Liver (tissue), 8 donors: ENCODE measurements at regions not wholly inside any gene's neighbourhood (a gene's known extent, or its start where the extent isn't known, plus 50 kb on each side); places are given as distances from the start of the nearest gene placed in this dataset.

Experiments
- DNase-seq: peaks from one replicate; pipeline ENCODE4 v3.0.0-alpha.2; 2017; ENCODE audit warnings: low spot score
- H3K27ac ChIP-seq, 2 donors: one replicate each; pipeline ENCODE4 v1.7.0; 2013; ENCODE audit warnings: inconsistent platforms in 2 of 2, low read length in 2 of 2, control low read depth in 1 of 2, low read depth in 1 of 2, mild to moderate bottlenecking in 1 of 2
- H3K27me3 ChIP-seq, 4 donors: one replicate each; pipeline versions ENCODE4 v1.6.1 to v1.7.0; 2013; ENCODE audit warnings: low read length in 3 of 4, inconsistent platforms in 1 of 4, mild to moderate bottlenecking in 1 of 4, moderate library complexity in 1 of 4; ENCODE audit not compliant: control insufficient read depth in 4 of 4, insufficient read depth in 4 of 4
- H3K36me3 ChIP-seq, 4 donors: one replicate each; pipeline versions ENCODE4 v1.6.1 to v1.7.0; 2013; ENCODE audit warnings: low read length in 3 of 4, mild to moderate bottlenecking in 3 of 4, low read depth in 1 of 4, moderate library complexity in 1 of 4; ENCODE audit not compliant: control insufficient read depth in 4 of 4, insufficient read depth in 3 of 4
- H3K4me1 ChIP-seq, 4 donors: one replicate each; pipeline versions ENCODE4 v1.6.1 to v1.7.0; 2013; ENCODE audit warnings: low read length in 3 of 4, mild to moderate bottlenecking in 3 of 4, moderate library complexity in 1 of 4; ENCODE audit not compliant: control insufficient read depth in 4 of 4, insufficient read depth in 4 of 4
- H3K4me3 ChIP-seq, 3 donors: one replicate each; pipeline versions ENCODE4 v1.6.1 to v1.7.0; 2013; ENCODE audit warnings: low read length in 3 of 3, control low read depth in 1 of 3, low read depth in 1 of 3, mild to moderate bottlenecking in 1 of 3
- H3K9ac ChIP-seq, 2 donors: one replicate each; pipeline ENCODE4 v1.7.0; 2013; ENCODE audit warnings: low read length in 2 of 2, mild to moderate bottlenecking in 2 of 2, moderate library complexity in 2 of 2, control low read depth in 1 of 2, low read depth in 1 of 2
- H3K9me3 ChIP-seq, 4 donors: one replicate each; pipeline versions ENCODE4 v1.6.1 to v1.7.0; 2013; ENCODE audit warnings: low read length in 3 of 4; ENCODE audit not compliant: control insufficient read depth in 4 of 4
- EGR1 ChIP-seq, 2 donors: IDR thresholded peaks; 2 replicates each; pipeline ENCODE4 v1.6.1; 2016 to 2018; ENCODE audit warnings: antibody characterized with exemption in 2 of 2, low read depth in 2 of 2
- FOXA1 ChIP-seq: IDR thresholded peaks from 2 replicates; pipeline ENCODE4 v1.6.1; 2016; ENCODE audit warnings: antibody characterized with exemption
- FOXA2 ChIP-seq: IDR thresholded peaks from 2 replicates; pipeline ENCODE4 v1.6.1; 2016; ENCODE audit warnings: antibody characterized with exemption
- GABPA ChIP-seq, 2 donors: IDR thresholded peaks in 1 of 2; conservative IDR thresholded peaks in 1 of 2; 2 replicates each; pipeline ENCODE4 v1.6.1; 2016; ENCODE audit warnings: antibody characterized with exemption in 2 of 2, mild to moderate bottlenecking in 1 of 2, moderate library complexity in 1 of 2
- HNF4G ChIP-seq: IDR thresholded peaks from 2 replicates; pipeline ENCODE4 v1.6.1; 2016; ENCODE audit warnings: antibody characterized with exemption
- JUND ChIP-seq, 2 donors: IDR thresholded peaks; 2 replicates each; pipeline ENCODE4 v1.6.1; 2016; ENCODE audit warnings: antibody characterized with exemption in 2 of 2
- NR2F2 ChIP-seq: IDR thresholded peaks from 2 replicates; pipeline ENCODE4 v1.6.1; 2016; ENCODE audit warnings: antibody characterized with exemption
- RAD21 ChIP-seq, 2 donors: IDR thresholded peaks; 2 replicates each; pipeline ENCODE4 v1.6.1; 2016; ENCODE audit warnings: antibody characterized with exemption in 2 of 2, mild to moderate bottlenecking in 2 of 2
- SP1 ChIP-seq: IDR thresholded peaks from 2 replicates; pipeline ENCODE4 v1.6.1; 2018; ENCODE audit warnings: antibody characterized with exemption, mild to moderate bottlenecking
- TAF1 ChIP-seq: conservative IDR thresholded peaks from 2 replicates; pipeline ENCODE4 v1.6.1; 2016; ENCODE audit warnings: antibody characterized with exemption, mild to moderate bottlenecking
- YY1 ChIP-seq: IDR thresholded peaks from 2 replicates; pipeline ENCODE4 v1.6.1; 2016; ENCODE audit warnings: antibody characterized with exemption, mild to moderate bottlenecking
- WGBS: extraction: QIAGEN DNeasy Blood & Tissue Kit; methylation state at CpG from one replicate; pipeline ENCODE4 v1.1.7; 2013; 5-methylcytosine and 5-hydroxymethylcytosine counted together
- TF ChIP-seq, protein P1 (sequence below): IDR thresholded peaks from 2 replicates; pipeline ENCODE4 v1.6.1; 2016; ENCODE audit warnings: antibody characterized with exemption
- TF ChIP-seq, protein P2 (sequence below): IDR thresholded peaks from 2 replicates; pipeline ENCODE4 v1.6.1; 2016; ENCODE audit warnings: antibody characterized with exemption
- TF ChIP-seq, protein P3 (sequence below): IDR thresholded peaks from 2 replicates; pipeline ENCODE4 v1.6.1; 2016; ENCODE audit warnings: antibody characterized with exemption
- TF ChIP-seq, protein P4 (sequence below): fragments of 150-350 bp; IDR thresholded peaks from 2 replicates; pipeline ENCODE4 v1.5.1; 2017; ENCODE audit warnings: improper control_type of control experiment, low read depth, low read length; ENCODE audit not compliant: missing input control
- TF ChIP-seq, protein P5 (sequence below): IDR thresholded peaks from 2 replicates; pipeline ENCODE4 v1.6.1; 2016; ENCODE audit warnings: antibody characterized with exemption, mild to moderate bottlenecking
- donor health status: healthy.
- donor health status: healthy.
- donor health status: healthy.
- donor health status: healthy.
- donor health status: healthy.

DNA sequence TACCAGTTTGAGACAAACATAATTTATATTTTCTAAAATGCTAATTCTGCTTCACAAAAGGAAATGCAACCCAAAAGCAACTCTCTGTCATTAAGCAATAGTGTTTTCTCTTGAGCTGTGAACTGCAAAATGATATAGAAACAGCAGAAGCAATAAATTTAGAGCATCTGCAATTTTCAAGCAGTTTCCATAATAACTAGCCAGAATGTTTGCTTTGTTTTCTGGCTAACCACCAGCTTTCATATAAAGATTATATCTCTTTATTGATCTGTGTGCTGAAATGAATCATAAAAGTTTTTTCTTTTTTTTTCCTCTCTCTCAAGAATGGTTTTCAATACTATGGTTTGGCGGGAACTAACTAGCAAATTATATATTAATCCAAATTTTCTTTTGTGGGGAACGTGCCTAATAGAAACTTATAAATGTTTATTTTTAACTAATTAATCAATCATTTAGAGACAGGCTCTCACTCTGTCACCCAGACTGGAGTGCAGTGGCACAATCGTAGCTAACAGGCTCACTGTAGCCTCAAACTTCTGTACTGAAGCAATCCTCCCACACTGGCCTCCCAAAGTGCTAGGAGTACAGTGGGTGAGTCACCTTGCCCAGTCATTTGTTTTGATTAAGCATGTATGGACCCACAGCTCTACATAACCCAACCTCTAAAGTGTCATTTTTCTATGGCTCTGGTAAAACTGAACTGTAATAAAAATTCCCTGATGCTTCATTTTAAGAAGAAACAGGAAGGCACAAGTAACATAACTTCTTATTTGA lies 830.1 kb upstream of the MGAT4C start:
- no peaks in the 10 kb centered on the region for H3K36me3 ChIP-seq
- 65% methylated on average over 3 of the region's 3 CpGs for WGBS
- H3K4me3 ChIP-seq, result no peak overlapping the region
- H3K9me3 ChIP-seq, result no peaks in the 10 kb centered on the region
- no peaks in the 10 kb centered on the region for H3K27me3 ChIP-seq
- no peak for DNase-seq
- no peak overlapping the region for H3K27ac ChIP-seq
- TF ChIP-seq, protein P1, sequence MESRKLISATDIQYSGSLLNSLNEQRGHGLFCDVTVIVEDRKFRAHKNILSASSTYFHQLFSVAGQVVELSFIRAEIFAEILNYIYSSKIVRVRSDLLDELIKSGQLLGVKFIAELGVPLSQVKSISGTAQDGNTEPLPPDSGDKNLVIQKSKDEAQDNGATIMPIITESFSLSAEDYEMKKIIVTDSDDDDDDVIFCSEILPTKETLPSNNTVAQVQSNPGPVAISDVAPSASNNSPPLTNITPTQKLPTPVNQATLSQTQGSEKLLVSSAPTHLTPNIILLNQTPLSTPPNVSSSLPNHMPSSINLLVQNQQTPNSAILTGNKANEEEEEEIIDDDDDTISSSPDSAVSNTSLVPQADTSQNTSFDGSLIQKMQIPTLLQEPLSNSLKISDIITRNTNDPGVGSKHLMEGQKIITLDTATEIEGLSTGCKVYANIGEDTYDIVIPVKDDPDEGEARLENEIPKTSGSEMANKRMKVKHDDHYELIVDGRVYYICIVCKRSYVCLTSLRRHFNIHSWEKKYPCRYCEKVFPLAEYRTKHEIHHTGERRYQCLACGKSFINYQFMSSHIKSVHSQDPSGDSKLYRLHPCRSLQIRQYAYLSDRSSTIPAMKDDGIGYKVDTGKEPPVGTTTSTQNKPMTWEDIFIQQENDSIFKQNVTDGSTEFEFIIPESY, result no peak
- H3K4me1 ChIP-seq, result no peaks in the 10 kb centered on the region
- H3K9ac ChIP-seq, result no peak overlapping the region

DNA sequence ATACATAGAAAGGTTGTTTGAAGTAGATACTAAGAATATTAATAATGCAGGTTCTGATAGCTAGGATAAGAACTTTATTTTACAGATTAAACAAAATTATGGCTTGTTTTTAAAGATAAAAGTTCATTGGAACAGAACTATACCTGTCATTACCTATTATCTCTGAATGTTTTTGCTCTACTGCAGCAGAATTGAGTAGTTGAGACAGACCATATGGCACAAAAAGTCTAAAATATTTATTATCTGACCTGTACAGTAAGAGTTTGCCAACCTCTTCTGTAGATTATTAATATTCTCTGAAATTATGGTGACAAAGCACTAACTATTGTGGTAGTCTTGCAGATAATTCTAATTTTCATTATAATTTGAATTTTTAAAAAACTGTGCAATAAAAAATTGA lies 829.1 kb upstream of the MGAT4C start:
- TF ChIP-seq, protein P2, sequence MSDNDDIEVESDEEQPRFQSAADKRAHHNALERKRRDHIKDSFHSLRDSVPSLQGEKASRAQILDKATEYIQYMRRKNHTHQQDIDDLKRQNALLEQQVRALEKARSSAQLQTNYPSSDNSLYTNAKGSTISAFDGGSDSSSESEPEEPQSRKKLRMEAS, result no peak
- TF ChIP-seq NR2F2 (no peak), RAD21 (IDR thresholded peaks at IDR 0.05) (no peak), EGR1 (IDR thresholded peaks at IDR 0.05; ENCODE audit: low read depth in 2 of 2) (no peak), TAF1 (no peak), FOXA2 (no peak), YY1 (no peak), JUND (IDR thresholded peaks at IDR 0.05) (no peak), FOXA1 (no peak), HNF4G (no peak), GABPA (IDR thresholded peaks at IDR 0.05 in 1 of 2, conservative IDR thresholded peaks at IDR 0.05 in 1 of 2) (no peak), SP1 (no peak)
- TF ChIP-seq, protein P3, sequence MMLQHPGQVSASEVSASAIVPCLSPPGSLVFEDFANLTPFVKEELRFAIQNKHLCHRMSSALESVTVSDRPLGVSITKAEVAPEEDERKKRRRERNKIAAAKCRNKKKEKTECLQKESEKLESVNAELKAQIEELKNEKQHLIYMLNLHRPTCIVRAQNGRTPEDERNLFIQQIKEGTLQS, result no peak
- TF ChIP-seq, protein P4, sequence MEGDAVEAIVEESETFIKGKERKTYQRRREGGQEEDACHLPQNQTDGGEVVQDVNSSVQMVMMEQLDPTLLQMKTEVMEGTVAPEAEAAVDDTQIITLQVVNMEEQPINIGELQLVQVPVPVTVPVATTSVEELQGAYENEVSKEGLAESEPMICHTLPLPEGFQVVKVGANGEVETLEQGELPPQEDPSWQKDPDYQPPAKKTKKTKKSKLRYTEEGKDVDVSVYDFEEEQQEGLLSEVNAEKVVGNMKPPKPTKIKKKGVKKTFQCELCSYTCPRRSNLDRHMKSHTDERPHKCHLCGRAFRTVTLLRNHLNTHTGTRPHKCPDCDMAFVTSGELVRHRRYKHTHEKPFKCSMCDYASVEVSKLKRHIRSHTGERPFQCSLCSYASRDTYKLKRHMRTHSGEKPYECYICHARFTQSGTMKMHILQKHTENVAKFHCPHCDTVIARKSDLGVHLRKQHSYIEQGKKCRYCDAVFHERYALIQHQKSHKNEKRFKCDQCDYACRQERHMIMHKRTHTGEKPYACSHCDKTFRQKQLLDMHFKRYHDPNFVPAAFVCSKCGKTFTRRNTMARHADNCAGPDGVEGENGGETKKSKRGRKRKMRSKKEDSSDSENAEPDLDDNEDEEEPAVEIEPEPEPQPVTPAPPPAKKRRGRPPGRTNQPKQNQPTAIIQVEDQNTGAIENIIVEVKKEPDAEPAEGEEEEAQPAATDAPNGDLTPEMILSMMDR, result no peak
- TF ChIP-seq, protein P5, sequence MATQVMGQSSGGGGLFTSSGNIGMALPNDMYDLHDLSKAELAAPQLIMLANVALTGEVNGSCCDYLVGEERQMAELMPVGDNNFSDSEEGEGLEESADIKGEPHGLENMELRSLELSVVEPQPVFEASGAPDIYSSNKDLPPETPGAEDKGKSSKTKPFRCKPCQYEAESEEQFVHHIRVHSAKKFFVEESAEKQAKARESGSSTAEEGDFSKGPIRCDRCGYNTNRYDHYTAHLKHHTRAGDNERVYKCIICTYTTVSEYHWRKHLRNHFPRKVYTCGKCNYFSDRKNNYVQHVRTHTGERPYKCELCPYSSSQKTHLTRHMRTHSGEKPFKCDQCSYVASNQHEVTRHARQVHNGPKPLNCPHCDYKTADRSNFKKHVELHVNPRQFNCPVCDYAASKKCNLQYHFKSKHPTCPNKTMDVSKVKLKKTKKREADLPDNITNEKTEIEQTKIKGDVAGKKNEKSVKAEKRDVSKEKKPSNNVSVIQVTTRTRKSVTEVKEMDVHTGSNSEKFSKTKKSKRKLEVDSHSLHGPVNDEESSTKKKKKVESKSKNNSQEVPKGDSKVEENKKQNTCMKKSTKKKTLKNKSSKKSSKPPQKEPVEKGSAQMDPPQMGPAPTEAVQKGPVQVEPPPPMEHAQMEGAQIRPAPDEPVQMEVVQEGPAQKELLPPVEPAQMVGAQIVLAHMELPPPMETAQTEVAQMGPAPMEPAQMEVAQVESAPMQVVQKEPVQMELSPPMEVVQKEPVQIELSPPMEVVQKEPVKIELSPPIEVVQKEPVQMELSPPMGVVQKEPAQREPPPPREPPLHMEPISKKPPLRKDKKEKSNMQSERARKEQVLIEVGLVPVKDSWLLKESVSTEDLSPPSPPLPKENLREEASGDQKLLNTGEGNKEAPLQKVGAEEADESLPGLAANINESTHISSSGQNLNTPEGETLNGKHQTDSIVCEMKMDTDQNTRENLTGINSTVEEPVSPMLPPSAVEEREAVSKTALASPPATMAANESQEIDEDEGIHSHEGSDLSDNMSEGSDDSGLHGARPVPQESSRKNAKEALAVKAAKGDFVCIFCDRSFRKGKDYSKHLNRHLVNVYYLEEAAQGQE, result no peak
- H3K27me3 ChIP-seq, result no peaks in the 10 kb centered on the region
- no peak overlapping the region for H3K27ac ChIP-seq
- no peak overlapping the region for H3K9ac ChIP-seq
- no peaks in the 10 kb centered on the region for H3K36me3 ChIP-seq
- no peak for DNase-seq
- no peaks in the 10 kb centered on the region for H3K4me1 ChIP-seq
- H3K4me3 ChIP-seq, result no peak overlapping the region
- H3K9me3 ChIP-seq, result no peaks in the 10 kb centered on the region
